Activated CD8-positive, alpha-beta memory T cell treated with anti-CD3 and anti-CD28 coated beads, Interleukin-2, amount 10 ng/mL, durations not matched to agents 7 days and 5 days (primary cell): ENCODE measurements at regions not wholly inside any gene's neighbourhood (a gene's known extent, or its start where the extent isn't known, plus 50 kb on each side); places are given as distances from the start of the nearest gene placed in this dataset.

ENCODE experiments used
- ATAC-seq: fragments of 150-1000 bp; cut with Tn5 transposase; one replicate; pipeline ENCODE4 v1.10.0; 2021; ENCODE audit warnings: moderate library complexity
- CTCF ChIA-PET: fragments of 350-600 bp; sonication (Branson Sonifier 250); formaldehyde crosslinking; loops from one replicate; lab custom pipeline; 2021; ENCODE audit warnings: antibody characterized with exemption; lab: Charles Lee
- DNase-seq: peaks from one replicate; pipeline ENCODE4 v3.0.0-alpha.2; 2020
- H3K27ac Mint-ChIP-seq: one replicate; pipeline ENCODE4 v1.8.0; 2021; ENCODE audit warnings: mild to moderate bottlenecking, mixed read lengths
- H3K27me3 Mint-ChIP-seq: one replicate; pipeline ENCODE4 v1.8.0; 2021; ENCODE audit warnings: mixed read lengths
- H3K36me3 Mint-ChIP-seq: one replicate; pipeline ENCODE4 v1.8.0; 2021; ENCODE audit warnings: mild to moderate bottlenecking, mixed read lengths
- H3K4me1 Mint-ChIP-seq: one replicate; pipeline ENCODE4 v1.8.0; 2021; ENCODE audit warnings: mixed read lengths
- H3K4me3 Mint-ChIP-seq: one replicate; pipeline ENCODE4 v1.8.0; 2021; ENCODE audit warnings: mild to moderate bottlenecking, moderate library complexity, mixed read lengths
- H3K9me3 Mint-ChIP-seq: one replicate; pipeline ENCODE4 v1.8.0; 2022; ENCODE audit warnings: low read depth, mixed read lengths

DNA sequence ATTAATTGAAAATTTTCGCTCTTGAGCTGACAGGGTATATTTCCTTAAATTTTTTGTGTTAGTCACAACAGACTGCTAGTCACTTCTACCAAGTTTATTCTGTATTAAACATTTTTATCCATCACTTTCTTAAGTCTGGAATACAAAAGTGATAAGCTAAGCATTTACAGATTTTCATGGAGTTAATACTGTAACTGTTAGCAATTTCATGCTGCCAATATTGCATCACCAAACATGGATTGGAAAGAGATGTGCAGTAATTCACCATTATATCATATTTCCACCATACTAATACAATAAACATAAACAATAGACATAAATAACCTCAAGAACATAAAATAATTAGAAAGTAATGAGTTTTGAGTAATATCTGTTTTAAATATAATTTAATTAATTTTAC is 854.0 kb upstream of the CITED2 start:
- Mint-ChIP-seq H3K36me3 (no peaks in the 10 kb centered on the region), H3K4me1 (no peaks in the 10 kb centered on the region), H3K4me3 (no peak overlapping the region), H3K9me3 (no peaks in the 10 kb centered on the region), H3K27me3 (peaks cover 4% of the 10 kb centered on the region), H3K27ac (no peak overlapping the region)
- no peak for ATAC-seq
- no peak for DNase-seq
- CTCF ChIA-PET, result no interaction called here

DNA sequence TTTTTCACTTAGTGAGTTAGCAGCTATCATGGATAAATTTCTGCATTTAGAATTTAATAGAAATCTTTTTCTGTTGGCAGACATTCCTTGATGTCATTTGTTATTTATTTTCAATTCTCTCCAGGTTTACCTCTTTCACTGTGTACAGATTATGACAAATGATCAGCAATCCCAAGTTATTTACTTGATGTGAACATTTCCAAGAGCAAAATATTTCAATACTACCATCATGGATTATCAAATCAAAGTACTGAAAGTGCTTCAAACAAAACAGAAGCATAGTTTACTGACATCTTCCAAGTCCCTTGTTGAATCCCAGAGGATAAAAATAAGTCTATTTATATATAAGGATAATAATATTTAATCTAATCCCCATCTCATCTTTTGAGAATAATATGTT is 852.2 kb upstream of the CITED2 start:
- CTCF ChIA-PET, result no interaction called here

DNA sequence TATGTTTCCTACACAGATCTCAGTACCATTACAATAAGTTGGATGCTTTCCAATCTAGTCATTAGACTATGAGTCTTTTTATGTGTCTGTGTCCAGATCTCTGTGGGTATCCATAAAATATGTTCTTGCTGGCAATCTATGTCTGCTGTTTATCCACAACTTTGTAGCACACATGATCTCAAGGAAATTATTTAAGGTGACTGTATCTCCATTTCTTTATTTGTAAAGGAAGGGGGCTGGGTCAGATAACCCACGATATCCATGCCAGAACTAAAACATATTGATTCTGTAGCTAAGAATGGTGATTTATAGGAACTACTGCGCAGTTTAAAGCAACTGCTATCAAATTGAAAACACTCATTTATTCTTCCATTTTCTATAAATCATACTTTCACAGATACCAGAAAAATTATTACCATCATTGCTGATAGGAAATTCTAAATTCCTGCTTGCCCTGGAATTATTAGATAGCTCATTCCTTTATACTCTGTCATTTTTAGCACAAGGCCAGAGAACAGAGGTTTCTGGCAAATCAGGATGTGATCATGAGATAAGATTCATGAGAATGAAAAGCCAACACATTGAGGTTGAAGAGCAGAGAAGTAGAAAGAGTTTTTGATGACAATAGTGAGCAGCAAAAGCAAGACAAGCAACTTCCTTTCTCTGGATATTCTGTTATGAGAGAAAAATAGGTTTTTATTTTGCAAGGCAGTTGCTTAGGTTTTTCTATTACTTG is 851.4 kb upstream of the CITED2 start:
- no peaks in the 10 kb centered on the region for H3K9me3 Mint-ChIP-seq
- no peak overlapping the region for H3K27ac Mint-ChIP-seq
- H3K27me3 Mint-ChIP-seq, result peaks cover 4% of the 10 kb centered on the region
- H3K4me1 Mint-ChIP-seq, result no peaks in the 10 kb centered on the region
- CTCF ChIA-PET, result no interaction called here
- no peaks in the 10 kb centered on the region for H3K36me3 Mint-ChIP-seq
- H3K4me3 Mint-ChIP-seq, result no peak overlapping the region
- DNase-seq (no peak), ATAC-seq (no peak)

More for the DNA sequence above, 852.2 kb upstream of the CITED2 start:
- ATAC-seq (no peak), DNase-seq (no peak)
- H3K4me3 Mint-ChIP-seq, result no peak overlapping the region
- H3K27ac Mint-ChIP-seq, result no peak overlapping the region
- no peaks in the 10 kb centered on the region for H3K36me3 Mint-ChIP-seq
- no peaks in the 10 kb centered on the region for H3K9me3 Mint-ChIP-seq
- H3K27me3 Mint-ChIP-seq, result peaks cover 4% of the 10 kb centered on the region
- no peaks in the 10 kb centered on the region for H3K4me1 Mint-ChIP-seq

DNA sequence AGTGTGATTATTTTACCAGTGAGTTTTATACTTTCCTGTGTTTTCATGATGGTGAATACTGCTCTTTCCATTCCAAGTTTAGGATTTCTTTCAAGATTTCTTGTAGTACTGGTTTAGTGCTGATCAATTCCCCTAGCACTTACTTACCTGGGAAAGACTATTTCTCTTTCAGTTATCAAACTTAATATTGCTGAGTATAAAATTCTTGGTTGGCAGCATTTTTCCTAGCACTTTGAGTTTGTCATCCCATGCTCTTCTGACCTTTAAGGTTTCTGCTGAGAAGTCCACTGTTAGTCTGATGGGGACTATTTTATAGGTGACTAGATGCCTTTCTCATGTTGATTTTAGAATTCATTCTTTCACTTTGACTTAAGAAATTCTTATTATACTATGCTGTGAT is 842.8 kb upstream of the CITED2 start:
- ATAC-seq (no peak), DNase-seq (no peak)
- peaks cover 9% of the 10 kb centered on the region for H3K9me3 Mint-ChIP-seq
- H3K27me3 Mint-ChIP-seq, result no peaks in the 10 kb centered on the region
- H3K36me3 Mint-ChIP-seq, result no peaks in the 10 kb centered on the region
- H3K27ac Mint-ChIP-seq, result no peak overlapping the region
- H3K4me1 Mint-ChIP-seq, result peaks cover 4% of the 10 kb centered on the region
- CTCF ChIA-PET, result no interaction called here
- no peak overlapping the region for H3K4me3 Mint-ChIP-seq

DNA sequence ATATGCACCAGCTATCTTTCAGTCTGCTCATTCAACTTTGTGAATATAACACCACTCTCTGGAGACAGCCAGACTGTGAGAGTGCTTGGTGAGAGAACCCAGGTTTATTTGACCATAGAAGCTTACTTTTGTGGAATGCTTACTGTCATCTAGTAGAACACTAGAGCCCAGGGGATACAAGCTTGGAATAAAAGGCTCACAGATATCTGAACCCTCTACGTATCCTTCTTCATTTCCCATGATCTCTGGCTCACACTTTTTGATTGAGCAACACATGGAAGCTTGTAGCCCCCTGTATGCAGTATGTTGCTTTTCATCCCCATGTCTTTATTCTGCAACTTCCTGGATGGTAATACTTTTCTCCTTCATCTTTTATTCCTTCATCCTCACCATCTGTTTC is 835.3 kb upstream of the CITED2 start:
- Mint-ChIP-seq H3K36me3 (no peaks in the 10 kb centered on the region), H3K4me1 (peaks cover 4% of the 10 kb centered on the region), H3K4me3 (no peak overlapping the region), H3K27ac (no peak overlapping the region), H3K9me3 (no peaks in the 10 kb centered on the region), H3K27me3 (no peaks in the 10 kb centered on the region)
- DNase-seq, result no peak
- CTCF ChIA-PET, result no interaction called here
- ATAC-seq, result no peak

DNA sequence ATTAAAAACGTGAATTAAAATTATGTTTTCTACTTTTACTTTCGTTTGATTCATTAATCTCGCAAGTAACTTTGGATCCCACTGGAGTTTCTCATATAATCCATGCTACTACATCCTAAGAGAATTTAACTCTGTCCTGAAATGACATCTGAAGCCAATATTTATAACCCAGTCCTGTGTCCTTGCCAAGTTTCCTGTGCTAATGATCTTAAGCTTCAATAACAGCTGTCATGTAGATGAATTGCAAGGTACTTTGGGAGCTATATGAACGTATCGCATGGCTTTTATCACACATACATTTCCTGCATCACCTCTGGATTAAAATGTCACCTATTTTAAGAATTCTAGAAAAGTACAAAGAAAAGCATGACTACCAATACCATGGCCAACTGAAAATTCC is 833.8 kb upstream of the CITED2 start:
- Mint-ChIP-seq H3K4me1 (peaks cover 4% of the 10 kb centered on the region), H3K9me3 (no peaks in the 10 kb centered on the region), H3K4me3 (no peak overlapping the region), H3K27me3 (no peaks in the 10 kb centered on the region), H3K27ac (no peak overlapping the region), H3K36me3 (no peaks in the 10 kb centered on the region)
- DNase-seq, result no peak
- ATAC-seq, result no peak
- CTCF ChIA-PET, result no interaction called here

DNA sequence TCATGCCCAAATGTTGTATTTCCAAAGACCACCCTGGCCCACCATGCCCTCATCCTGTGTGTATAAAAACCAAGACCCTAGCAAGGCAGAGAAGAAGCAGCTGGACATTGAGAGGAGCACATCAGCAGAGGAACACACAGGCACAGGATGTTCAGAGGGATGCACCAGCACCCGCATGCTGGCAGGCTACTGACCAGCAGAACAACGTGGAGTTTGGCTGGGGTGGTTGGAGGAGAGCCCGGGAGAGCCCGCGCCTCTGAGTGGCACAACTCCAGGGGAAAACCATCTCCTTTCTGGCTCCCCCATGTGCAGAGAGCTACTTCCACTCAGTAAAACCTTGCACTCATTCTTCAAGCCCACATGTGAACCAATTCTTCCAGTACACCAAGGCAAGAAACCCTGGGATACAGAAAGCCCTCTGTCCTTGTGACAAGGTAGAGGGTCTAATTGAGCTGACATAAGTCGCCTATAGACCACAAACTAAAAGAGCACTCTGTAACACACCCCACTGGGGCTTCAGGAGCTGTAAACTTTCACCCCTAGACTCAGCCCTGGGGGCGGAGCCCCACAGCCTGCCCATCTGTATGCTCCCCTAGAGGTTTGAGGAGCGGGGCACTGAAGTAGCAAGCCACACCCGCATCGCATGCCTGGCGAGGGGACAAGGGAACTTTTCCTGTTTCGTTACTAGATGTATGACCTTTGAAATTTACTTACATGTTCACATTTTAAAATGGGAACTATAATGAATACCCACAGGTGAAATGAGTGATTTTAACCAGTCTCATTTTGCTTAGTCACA is 831.5 kb upstream of the CITED2 start:
- ATAC-seq, result no peak
- Mint-ChIP-seq H3K4me3 (no peak overlapping the region), H3K4me1 (no peaks in the 10 kb centered on the region), H3K27ac (no peak overlapping the region), H3K9me3 (no peaks in the 10 kb centered on the region), H3K27me3 (no peaks in the 10 kb centered on the region), H3K36me3 (no peaks in the 10 kb centered on the region)
- CTCF ChIA-PET, result no interaction called here
- DNase-seq, result no peak

DNA sequence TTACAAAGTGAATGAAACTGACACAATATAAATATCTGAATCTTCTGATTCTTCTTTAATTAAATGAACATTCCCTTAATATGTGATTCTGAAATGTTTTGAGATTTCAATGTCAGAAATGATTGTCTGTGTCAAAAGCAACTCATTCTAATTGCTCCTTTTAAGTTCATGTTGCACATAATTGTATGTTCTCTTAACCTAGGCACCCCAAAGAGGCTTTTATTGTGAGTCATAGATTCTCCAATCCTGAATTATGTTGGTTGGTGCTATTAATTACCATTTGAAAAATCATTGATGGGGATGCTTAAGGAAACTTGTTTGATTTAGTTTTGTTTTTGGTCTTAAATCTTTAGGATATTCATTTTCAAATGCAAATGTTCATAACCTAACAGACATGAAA is 829.7 kb upstream of the CITED2 start:
- CTCF ChIA-PET, result no interaction called here
- H3K36me3 Mint-ChIP-seq, result no peaks in the 10 kb centered on the region
- H3K27me3 Mint-ChIP-seq, result no peaks in the 10 kb centered on the region
- ATAC-seq (no peak), DNase-seq (no peak)
- H3K4me1 Mint-ChIP-seq, result no peaks in the 10 kb centered on the region
- H3K4me3 Mint-ChIP-seq, result no peak overlapping the region
- no peaks in the 10 kb centered on the region for H3K9me3 Mint-ChIP-seq
- no peak overlapping the region for H3K27ac Mint-ChIP-seq

DNA sequence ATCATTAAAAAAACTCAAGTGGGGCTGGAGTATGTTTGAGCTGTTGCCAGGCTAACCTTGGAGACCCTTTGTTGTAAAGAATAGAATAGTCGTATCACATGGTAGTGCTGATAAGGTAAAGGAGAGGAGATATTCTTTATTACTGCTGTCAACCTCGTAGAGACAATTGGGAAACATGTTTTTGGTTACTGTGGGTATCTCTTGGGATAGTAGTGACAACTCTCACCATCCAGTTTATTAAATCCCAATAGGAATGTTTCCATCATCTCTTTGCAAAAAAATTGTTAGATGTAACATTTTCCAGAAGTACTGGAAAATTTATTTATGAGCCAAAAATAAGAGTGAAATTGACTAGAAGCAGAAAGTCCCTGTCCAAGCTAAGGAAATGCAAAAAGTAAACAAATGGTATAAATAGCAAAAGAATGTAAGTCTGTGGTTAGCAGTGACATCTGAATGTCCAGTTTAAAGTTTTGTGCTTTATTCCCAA is 829.3 kb upstream of the CITED2 start:
- no peaks in the 10 kb centered on the region for H3K4me1 Mint-ChIP-seq
- H3K27ac Mint-ChIP-seq, result no peak overlapping the region
- ATAC-seq (no peak), DNase-seq (no peak)
- H3K36me3 Mint-ChIP-seq, result no peaks in the 10 kb centered on the region
- CTCF ChIA-PET, result no interaction called here
- H3K27me3 Mint-ChIP-seq, result no peaks in the 10 kb centered on the region
- no peaks in the 10 kb centered on the region for H3K9me3 Mint-ChIP-seq
- no peak overlapping the region for H3K4me3 Mint-ChIP-seq

DNA sequence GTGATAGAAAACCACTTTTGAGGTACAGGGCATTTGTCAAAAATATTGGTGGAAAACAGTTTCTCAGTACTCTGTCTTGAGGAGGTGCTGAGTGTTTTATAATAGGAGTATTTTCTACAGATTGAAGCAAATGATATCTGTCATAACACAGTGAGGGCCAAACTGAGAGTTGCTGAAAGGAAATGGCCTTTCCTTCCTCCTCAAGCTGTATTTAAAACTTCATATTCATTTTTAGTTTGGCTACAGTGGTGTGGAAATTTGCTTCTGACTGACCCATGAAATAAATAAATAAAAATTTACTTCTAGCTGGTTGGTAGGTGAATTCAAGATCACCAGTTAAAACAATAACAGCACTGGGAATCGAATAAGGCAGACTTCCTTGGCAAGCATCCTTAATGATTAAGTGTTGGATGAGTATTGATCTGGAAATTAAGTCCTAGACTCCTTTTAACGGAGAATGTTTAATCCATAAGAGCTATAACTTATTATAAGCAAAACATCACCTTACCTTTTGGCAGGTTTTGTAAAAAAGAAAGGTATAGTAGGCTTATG is 828.6 kb upstream of the CITED2 start:
- Mint-ChIP-seq H3K27me3 (no peaks in the 10 kb centered on the region), H3K9me3 (no peaks in the 10 kb centered on the region), H3K4me1 (no peaks in the 10 kb centered on the region), H3K36me3 (no peaks in the 10 kb centered on the region), H3K4me3 (no peak overlapping the region), H3K27ac (no peak overlapping the region)
- CTCF ChIA-PET, result no interaction called here
- DNase-seq (no peak), ATAC-seq (no peak)

DNA sequence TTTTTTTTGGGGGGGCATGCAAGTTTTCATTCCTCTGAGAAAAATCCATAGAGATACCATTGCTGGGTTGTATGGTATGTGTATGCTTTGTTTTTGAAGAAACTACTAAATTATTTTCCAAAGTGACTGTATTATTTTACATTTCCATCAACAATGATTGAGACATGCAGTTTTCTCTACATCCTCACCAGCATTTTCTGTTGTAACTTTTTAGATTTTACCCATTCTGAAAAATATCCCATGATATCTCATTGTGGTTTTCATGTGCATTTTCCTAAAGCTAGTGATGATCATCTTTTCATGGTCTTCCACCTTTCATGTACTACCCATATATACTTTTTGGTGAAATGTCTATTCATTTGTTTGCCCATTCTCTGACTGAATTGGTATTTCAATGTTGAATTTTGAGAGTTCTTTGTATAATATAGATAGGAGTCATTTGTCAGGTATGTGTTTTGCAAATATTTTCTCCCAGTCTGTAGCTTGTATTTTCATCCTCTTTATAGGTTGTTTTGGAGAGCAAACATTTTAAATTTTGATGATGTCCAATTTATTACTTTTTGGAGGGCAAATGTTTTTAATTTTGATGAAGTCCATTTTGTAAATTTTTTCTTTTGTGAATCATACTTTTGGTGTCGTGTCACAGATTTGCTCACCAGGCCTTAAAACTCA is 827.5 kb upstream of the CITED2 start:
- CTCF ChIA-PET, result no interaction called here
- Mint-ChIP-seq H3K27me3 (no peaks in the 10 kb centered on the region), H3K4me3 (no peak overlapping the region), H3K9me3 (no peaks in the 10 kb centered on the region), H3K36me3 (no peaks in the 10 kb centered on the region), H3K4me1 (no peaks in the 10 kb centered on the region), H3K27ac (no peak overlapping the region)
- ATAC-seq, result no peak
- DNase-seq, result no peak

DNA sequence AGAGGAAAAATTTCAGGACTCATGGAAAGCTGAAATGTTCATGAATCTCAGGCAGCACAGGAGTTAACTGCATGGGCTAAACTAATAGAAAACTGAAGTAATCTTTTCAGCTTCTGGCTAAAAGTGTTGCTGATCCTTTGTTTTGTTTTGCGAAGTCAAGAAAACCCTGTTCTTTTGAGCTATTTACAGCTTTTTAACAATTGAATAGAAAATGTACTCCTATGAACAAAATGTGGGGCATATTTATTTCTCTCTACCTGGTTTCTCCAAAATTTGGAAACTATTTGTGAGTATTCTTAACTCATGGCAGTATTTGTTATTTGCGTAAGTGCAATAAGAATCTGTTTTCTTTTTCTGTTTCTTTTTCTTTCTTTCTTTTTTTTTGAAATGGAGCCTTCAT is 818.8 kb upstream of the CITED2 start:
- CTCF ChIA-PET, result no interaction called here
- Mint-ChIP-seq H3K4me1 (no peaks in the 10 kb centered on the region), H3K4me3 (no peak overlapping the region), H3K9me3 (peaks cover 11% of the 10 kb centered on the region), H3K27me3 (no peaks in the 10 kb centered on the region), H3K36me3 (no peaks in the 10 kb centered on the region), H3K27ac (no peak overlapping the region)
- no peak for DNase-seq
- no peak for ATAC-seq

DNA sequence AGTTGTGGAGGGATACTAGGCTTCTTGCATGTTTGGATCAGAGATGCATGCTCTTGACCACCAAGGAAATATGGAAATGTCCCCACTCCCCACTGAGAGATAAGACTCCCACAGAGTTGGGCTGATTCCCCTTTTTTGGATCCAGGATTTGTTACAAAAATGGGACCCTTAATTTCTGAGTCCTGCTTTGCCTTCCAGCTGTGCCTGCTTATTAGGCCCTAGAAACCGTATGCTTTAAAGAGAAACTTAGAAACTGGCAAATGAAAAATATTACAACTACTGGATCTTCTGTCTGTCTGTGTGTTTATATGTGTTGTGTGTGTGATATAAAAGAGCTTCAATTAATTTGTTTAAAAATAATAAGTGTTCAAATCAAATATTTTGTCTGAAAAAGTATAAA is 817.6 kb upstream of the CITED2 start:
- no peaks in the 10 kb centered on the region for H3K27me3 Mint-ChIP-seq
- H3K4me3 Mint-ChIP-seq, result no peak overlapping the region
- H3K36me3 Mint-ChIP-seq, result no peaks in the 10 kb centered on the region
- no peak overlapping the region for H3K27ac Mint-ChIP-seq
- peaks cover 11% of the 10 kb centered on the region for H3K9me3 Mint-ChIP-seq
- no peaks in the 10 kb centered on the region for H3K4me1 Mint-ChIP-seq
- ATAC-seq (no peak), DNase-seq (no peak)
- CTCF ChIA-PET, result no interaction called here
